ENCODE measurements at regions not wholly inside any gene's neighbourhood (a gene's known extent, or its start where the extent isn't known, plus 50 kb on each side); places are given as distances from the start of the nearest gene placed in this dataset.

DNA sequence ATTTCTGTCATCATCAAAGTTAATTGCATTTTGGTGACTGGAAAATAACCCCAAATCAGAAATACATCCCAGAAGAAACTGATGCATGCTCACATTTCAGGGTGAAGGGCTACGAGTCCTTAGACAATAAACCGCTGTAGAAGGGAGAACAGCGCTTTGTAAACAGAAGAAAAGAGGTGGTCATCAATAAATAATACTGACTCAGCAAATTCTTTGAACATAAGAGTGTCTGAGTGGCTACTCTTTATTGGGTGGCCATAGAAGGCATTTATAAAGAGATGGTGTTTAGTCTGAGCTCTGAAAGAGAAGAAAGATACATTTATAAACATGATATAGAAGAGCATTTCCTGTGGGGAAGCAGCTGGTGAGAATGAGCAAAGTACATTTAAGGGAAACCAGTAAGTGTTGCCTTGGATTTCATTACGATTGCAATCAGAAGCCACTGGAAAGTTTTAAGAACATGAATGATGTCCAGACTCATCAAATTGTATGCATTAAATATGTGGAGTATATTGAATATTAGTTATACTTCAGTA lies 246.9 kb upstream of the GIMD1 start:
- TF ChIP-seq, protein P1, sequence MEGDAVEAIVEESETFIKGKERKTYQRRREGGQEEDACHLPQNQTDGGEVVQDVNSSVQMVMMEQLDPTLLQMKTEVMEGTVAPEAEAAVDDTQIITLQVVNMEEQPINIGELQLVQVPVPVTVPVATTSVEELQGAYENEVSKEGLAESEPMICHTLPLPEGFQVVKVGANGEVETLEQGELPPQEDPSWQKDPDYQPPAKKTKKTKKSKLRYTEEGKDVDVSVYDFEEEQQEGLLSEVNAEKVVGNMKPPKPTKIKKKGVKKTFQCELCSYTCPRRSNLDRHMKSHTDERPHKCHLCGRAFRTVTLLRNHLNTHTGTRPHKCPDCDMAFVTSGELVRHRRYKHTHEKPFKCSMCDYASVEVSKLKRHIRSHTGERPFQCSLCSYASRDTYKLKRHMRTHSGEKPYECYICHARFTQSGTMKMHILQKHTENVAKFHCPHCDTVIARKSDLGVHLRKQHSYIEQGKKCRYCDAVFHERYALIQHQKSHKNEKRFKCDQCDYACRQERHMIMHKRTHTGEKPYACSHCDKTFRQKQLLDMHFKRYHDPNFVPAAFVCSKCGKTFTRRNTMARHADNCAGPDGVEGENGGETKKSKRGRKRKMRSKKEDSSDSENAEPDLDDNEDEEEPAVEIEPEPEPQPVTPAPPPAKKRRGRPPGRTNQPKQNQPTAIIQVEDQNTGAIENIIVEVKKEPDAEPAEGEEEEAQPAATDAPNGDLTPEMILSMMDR (IDR thresholded peaks at IDR 0.05; ENCODE audit: insufficient read depth, low read length, poor library complexity, severe bottlenecking) = no peak
- TF ChIP-seq EZH2phosphoT487 (conservative IDR thresholded peaks at IDR 0.05; ENCODE audit: low read length) = no peak

All from SU-DHL-6 (cell line).